A549 (cell line): ENCODE measurements at regions not wholly inside any gene's neighbourhood (a gene's known extent, or its start where the extent isn't known, plus 50 kb on each side); places are given as distances from the start of the nearest gene placed in this dataset.

Experiments used
- ATAC-seq, 2 experiments: fragments of 200-7000 bp in 1 of 2; fragments of >200 bp in 1 of 2; cut with Nextera tagmentation in 1 of 2; cut with Tn5 transposase in 1 of 2; 3 replicates each; pipeline versions ENCODE4 v1.8.0 to v1.9.1; 2018 to 2020; ENCODE audit warnings: mild to moderate bottlenecking in 1 of 2, moderate library complexity in 1 of 2
- CTCF ChIA-PET: fragments of 300-600 bp; sonication (Branson Sonifier 250); formaldehyde crosslinking; extraction: SDS; loops from one replicate; lab custom pipeline; 2021; ENCODE audit warnings: antibody characterized with exemption, inconsistent platforms; lab: Yijun Ruan, JAX
- POLR2A ChIA-PET: fragments of 350-600 bp; formaldehyde crosslinking; extraction: SDS; loops from one replicate; lab custom pipeline; 2021; ENCODE audit warnings: antibody characterized with exemption, inconsistent platforms; lab: Yijun Ruan, JAX
- DNase-seq, 2 experiments: peaks; one replicate each; pipeline versions ENCODE4 v3.0.0 to v3.0.0-alpha.2; 2011 to 2016; ENCODE audit warnings: low read depth in 1 of 2, low spot score in 1 of 2
- FAIRE-seq: peaks from 2 replicates; lab custom pipeline; 2011; peaks lifted over from hg19 to GRCh38; lab: Jason Lieb, UNC
- H3K27ac ChIP-seq, 2 experiments: fragments of >200 bp; sonication (Bioruptor Twin); formaldehyde crosslinking; 3 replicates each; pipeline ENCODE4 v1.5.1; 2016 to 2017
- H3K4me1 ChIP-seq: fragments of >200 bp; sonication (Bioruptor Twin); formaldehyde crosslinking; 3 replicates; pipeline ENCODE4 v1.6.1; 2016
- H3K4me2 ChIP-seq: fragments of >200 bp; sonication (Bioruptor Twin); formaldehyde crosslinking; 3 replicates; pipeline ENCODE4 v1.6.1; 2016
- H3K4me3 ChIP-seq: fragments of >200 bp; sonication (Bioruptor Twin); formaldehyde crosslinking; 3 replicates; pipeline ENCODE4 v1.5.1; 2016
- H3K9me3 ChIP-seq: fragments of >200 bp; sonication (Bioruptor Twin); formaldehyde crosslinking; 3 replicates; pipeline ENCODE4 v1.6.1; 2016
- BHLHE40 ChIP-seq: IDR thresholded peaks from 2 replicates; pipeline ENCODE4 v1.6.1; 2012; ENCODE audit warnings: low read depth, low read length, inconsistent platforms
- CBX2 ChIP-seq: fragments of 200-600 bp; sonication (generic); IDR thresholded peaks from 2 replicates; pipeline ENCODE4 v1.6.1; 2016; ENCODE audit warnings: low read depth, mild to moderate bottlenecking, borderline replicate concordance
- CEBPB ChIP-seq, 2 experiments: fragments of >200 bp in 1 of 2; sonication (Bioruptor Twin) in 1 of 2; formaldehyde crosslinking in 1 of 2; IDR thresholded peaks; 2 replicates each; pipeline ENCODE4 v1.6.1; 2012 to 2016
- CHD2 ChIP-seq: fragments of 150-350 bp; IDR thresholded peaks from 2 replicates; pipeline ENCODE4 v1.6.1; 2014; ENCODE audit warnings: low read length; ENCODE audit not compliant: partially characterized antibody
- ESRRA ChIP-seq: fragments of 150-350 bp; IDR thresholded peaks from 2 replicates; pipeline ENCODE4 v1.6.1; 2014; ENCODE audit warnings: mild to moderate bottlenecking, low read length, borderline replicate concordance
- FOXS1 ChIP-seq: fragments of 250-450 bp; sonication (Bioruptor Pico); IDR thresholded peaks from 2 replicates; pipeline ENCODE4 v1.5.0; 2020; ENCODE audit warnings: mild to moderate bottlenecking, moderate library complexity
- GATA3 ChIP-seq: IDR thresholded peaks from 2 replicates; pipeline ENCODE4 v1.6.1; 2012; ENCODE audit warnings: borderline replicate concordance
- JUN ChIP-seq, 2 experiments: fragments of >200 bp; sonication (Bioruptor Twin); formaldehyde crosslinking; IDR thresholded peaks; 2 replicates in 1 of 2; 3 replicates in 1 of 2; pipeline ENCODE4 v1.6.1; 2016 to 2017
- JUNB ChIP-seq: fragments of >200 bp; sonication (Bioruptor Twin); formaldehyde crosslinking; IDR thresholded peaks from 2 replicates; pipeline ENCODE4 v1.6.1; 2016
- KDM5A ChIP-seq: fragments of 200-600 bp; sonication (generic); IDR thresholded peaks from 2 replicates; pipeline ENCODE4 v1.6.1; 2016; ENCODE audit warnings: antibody characterized with exemption, mild to moderate bottlenecking
- MAFK ChIP-seq: fragments of 450-650 bp; IDR thresholded peaks from 2 replicates; pipeline ENCODE4 v1.6.1; 2014; ENCODE audit not compliant: partially characterized antibody
- NFE2L2 ChIP-seq: fragments of 150-350 bp; conservative IDR thresholded peaks from 2 replicates; pipeline ENCODE4 v1.6.1; 2014; ENCODE audit warnings: low read length
- RCOR1 ChIP-seq: fragments of 150-350 bp; IDR thresholded peaks from 2 replicates; pipeline ENCODE4 v1.6.1; 2014; ENCODE audit warnings: antibody characterized with exemption, low read length, low read depth
- RFX5 ChIP-seq: fragments of 450-650 bp; IDR thresholded peaks from 2 replicates; pipeline ENCODE4 v1.7.1; 2014; ENCODE audit warnings: antibody characterized with exemption, mild to moderate bottlenecking, moderate library complexity
- ZFP36 ChIP-seq: fragments of 450-650 bp; IDR thresholded peaks from 2 replicates; pipeline ENCODE4 v1.6.1; 2014; ENCODE audit warnings: borderline replicate concordance; ENCODE audit not compliant: partially characterized antibody
- ZNF302 ChIP-seq: fragments of 250-450 bp; sonication (Bioruptor Pico); IDR thresholded peaks from 2 replicates; pipeline ENCODE4 v1.9.0; 2021; ENCODE audit warnings: inconsistent platforms, mild to moderate bottlenecking, moderate library complexity
- WGBS: methylation state at CpG from one replicate; pipeline ENCODE4 v1.1.6; 2017; ENCODE audit errors: missing lambda C conversion rate; 5-methylcytosine and 5-hydroxymethylcytosine counted together
- TF ChIP-seq, protein P1 (sequence below): fragments of 150-350 bp; IDR thresholded peaks from 2 replicates; pipeline ENCODE4 v1.6.1; 2014; ENCODE audit warnings: low read depth, mild to moderate bottlenecking, low read length
- TF ChIP-seq, protein P2 (sequence below): fragments of 200-600 bp; sonication (generic); IDR thresholded peaks from 2 replicates; pipeline ENCODE4 v1.6.1; 2016; ENCODE audit warnings: antibody characterized with exemption, mild to moderate bottlenecking, moderate library complexity
- TF ChIP-seq, protein P3 (sequence below): fragments of >200 bp; sonication (Bioruptor Twin); formaldehyde crosslinking; IDR thresholded peaks from 3 replicates; pipeline ENCODE4 v1.6.1; 2016
- TF ChIP-seq, protein P4 (sequence below): fragments of 450-650 bp; IDR thresholded peaks from 2 replicates; pipeline ENCODE4 v1.6.1; 2014; ENCODE audit warnings: antibody characterized with exemption

DNA sequence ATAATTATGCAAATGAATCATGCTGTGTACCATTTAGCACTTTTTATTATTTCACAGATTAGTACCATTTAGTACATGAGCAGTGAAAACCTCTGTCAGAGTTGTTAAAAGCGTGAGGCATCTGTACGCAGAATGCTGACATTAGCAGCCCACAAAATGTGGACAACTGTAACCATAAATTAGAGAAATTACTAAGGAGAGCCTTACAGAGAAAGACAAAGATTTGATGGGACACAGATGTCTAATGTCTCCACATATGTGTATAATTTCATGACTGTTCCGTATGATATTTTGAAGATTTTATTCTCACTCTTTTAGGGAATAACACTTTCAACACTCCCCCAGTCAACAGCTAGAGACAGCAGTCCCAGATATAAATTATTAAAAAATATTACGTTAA lies 414.0 kb upstream of the ANKRD30A start:
- H3K9me3 ChIP-seq, result no peaks in the 10 kb centered on the region
- no peak overlapping the region for H3K27ac ChIP-seq
- no peak for TF ChIP-seq JUN (IDR thresholded peaks at IDR 0.05)
- TF ChIP-seq, protein P1, sequence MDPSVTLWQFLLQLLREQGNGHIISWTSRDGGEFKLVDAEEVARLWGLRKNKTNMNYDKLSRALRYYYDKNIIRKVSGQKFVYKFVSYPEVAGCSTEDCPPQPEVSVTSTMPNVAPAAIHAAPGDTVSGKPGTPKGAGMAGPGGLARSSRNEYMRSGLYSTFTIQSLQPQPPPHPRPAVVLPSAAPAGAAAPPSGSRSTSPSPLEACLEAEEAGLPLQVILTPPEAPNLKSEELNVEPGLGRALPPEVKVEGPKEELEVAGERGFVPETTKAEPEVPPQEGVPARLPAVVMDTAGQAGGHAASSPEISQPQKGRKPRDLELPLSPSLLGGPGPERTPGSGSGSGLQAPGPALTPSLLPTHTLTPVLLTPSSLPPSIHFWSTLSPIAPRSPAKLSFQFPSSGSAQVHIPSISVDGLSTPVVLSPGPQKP, result no peak
- TF ChIP-seq FOXS1 (CRISPR knock-in tag), result no peak
- TF ChIP-seq RFX5, result no peak
- TF ChIP-seq KDM5A, result no peak
- TF ChIP-seq JUNB, result no peak
- no peak for TF ChIP-seq RCOR1
- no peak for TF ChIP-seq ZNF302 (CRISPR knock-in tag)
- TF ChIP-seq ZFP36, result no peak
- no peak for TF ChIP-seq GATA3
- TF ChIP-seq, protein P2, sequence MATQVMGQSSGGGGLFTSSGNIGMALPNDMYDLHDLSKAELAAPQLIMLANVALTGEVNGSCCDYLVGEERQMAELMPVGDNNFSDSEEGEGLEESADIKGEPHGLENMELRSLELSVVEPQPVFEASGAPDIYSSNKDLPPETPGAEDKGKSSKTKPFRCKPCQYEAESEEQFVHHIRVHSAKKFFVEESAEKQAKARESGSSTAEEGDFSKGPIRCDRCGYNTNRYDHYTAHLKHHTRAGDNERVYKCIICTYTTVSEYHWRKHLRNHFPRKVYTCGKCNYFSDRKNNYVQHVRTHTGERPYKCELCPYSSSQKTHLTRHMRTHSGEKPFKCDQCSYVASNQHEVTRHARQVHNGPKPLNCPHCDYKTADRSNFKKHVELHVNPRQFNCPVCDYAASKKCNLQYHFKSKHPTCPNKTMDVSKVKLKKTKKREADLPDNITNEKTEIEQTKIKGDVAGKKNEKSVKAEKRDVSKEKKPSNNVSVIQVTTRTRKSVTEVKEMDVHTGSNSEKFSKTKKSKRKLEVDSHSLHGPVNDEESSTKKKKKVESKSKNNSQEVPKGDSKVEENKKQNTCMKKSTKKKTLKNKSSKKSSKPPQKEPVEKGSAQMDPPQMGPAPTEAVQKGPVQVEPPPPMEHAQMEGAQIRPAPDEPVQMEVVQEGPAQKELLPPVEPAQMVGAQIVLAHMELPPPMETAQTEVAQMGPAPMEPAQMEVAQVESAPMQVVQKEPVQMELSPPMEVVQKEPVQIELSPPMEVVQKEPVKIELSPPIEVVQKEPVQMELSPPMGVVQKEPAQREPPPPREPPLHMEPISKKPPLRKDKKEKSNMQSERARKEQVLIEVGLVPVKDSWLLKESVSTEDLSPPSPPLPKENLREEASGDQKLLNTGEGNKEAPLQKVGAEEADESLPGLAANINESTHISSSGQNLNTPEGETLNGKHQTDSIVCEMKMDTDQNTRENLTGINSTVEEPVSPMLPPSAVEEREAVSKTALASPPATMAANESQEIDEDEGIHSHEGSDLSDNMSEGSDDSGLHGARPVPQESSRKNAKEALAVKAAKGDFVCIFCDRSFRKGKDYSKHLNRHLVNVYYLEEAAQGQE, result no peak
- TF ChIP-seq CHD2, result no peak
- TF ChIP-seq CEBPB (IDR thresholded peaks at IDR 0.05), result no peak
- no peak overlapping the region for H3K4me3 ChIP-seq
- POLR2A ChIA-PET, result no interaction called here
- DNase-seq (no peak), FAIRE-seq (no peak), ATAC-seq (no peak)
- H3K4me2 ChIP-seq, result no peak overlapping the region
- no peaks in the 10 kb centered on the region for H3K4me1 ChIP-seq
- CTCF ChIA-PET, result no interaction called here
- WGBS, result 68% methylated on average over 4 of the region's 4 CpGs

DNA sequence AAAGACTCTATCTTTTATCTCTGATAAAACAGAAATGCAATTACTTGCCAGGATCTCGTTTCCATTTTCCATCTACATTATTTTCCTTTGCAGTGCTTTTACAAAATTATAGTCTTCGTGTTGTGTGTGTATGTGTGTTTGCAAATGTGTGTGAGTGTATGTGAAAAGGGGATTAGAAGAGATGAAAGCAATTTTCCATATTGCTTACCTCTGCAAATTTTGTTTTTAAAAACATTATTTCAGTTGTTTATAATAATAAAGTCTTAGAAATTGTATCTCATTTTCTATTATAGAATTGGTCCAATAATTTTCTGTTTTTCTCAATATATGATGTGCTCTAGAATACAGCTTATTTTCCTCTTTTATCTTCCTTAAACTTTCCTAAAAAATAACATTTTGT lies 421.3 kb upstream of the ANKRD30A start:
- CTCF ChIA-PET, result no interaction called here
- Histone ChIP-seq H3K27ac (no peak overlapping the region), H3K4me3 (no peak overlapping the region), H3K9me3 (peaks cover 7% of the 10 kb centered on the region; the same call in 1 of the 3 replicates), H3K4me2 (no peak overlapping the region), H3K4me1 (no peaks in the 10 kb centered on the region)
- WGBS, result 22% methylated on average over 2 of the region's 2 CpGs
- POLR2A ChIA-PET, result no interaction called here
- ATAC-seq (no peak), FAIRE-seq (no peak), DNase-seq (no peak)
- TF ChIP-seq, protein P3, sequence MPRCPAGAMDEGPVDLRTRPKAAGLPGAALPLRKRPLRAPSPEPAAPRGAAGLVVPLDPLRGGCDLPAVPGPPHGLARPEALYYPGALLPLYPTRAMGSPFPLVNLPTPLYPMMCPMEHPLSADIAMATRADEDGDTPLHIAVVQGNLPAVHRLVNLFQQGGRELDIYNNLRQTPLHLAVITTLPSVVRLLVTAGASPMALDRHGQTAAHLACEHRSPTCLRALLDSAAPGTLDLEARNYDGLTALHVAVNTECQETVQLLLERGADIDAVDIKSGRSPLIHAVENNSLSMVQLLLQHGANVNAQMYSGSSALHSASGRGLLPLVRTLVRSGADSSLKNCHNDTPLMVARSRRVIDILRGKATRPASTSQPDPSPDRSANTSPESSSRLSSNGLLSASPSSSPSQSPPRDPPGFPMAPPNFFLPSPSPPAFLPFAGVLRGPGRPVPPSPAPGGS, result no peak
- TF ChIP-seq ESRRA (no peak), BHLHE40 (no peak), NFE2L2 (no peak), CBX2 (no peak), MAFK (peak; percentile 37)
- TF ChIP-seq, protein P4, sequence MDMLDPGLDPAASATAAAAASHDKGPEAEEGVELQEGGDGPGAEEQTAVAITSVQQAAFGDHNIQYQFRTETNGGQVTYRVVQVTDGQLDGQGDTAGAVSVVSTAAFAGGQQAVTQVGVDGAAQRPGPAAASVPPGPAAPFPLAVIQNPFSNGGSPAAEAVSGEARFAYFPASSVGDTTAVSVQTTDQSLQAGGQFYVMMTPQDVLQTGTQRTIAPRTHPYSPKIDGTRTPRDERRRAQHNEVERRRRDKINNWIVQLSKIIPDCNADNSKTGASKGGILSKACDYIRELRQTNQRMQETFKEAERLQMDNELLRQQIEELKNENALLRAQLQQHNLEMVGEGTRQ, result no peak
